Ecto neural progenitor cell (in vitro differentiated cells): ENCODE measurements at regions not wholly inside any gene's neighbourhood (a gene's known extent, or its start where the extent isn't known, plus 50 kb on each side); places are given as distances from the start of the nearest gene placed in this dataset.

ENCODE experiments used
- DNase-seq: peaks from one replicate; pipeline ENCODE4 v3.0.0-alpha.2; 2018; ENCODE audit warnings: low spot score

DNA sequence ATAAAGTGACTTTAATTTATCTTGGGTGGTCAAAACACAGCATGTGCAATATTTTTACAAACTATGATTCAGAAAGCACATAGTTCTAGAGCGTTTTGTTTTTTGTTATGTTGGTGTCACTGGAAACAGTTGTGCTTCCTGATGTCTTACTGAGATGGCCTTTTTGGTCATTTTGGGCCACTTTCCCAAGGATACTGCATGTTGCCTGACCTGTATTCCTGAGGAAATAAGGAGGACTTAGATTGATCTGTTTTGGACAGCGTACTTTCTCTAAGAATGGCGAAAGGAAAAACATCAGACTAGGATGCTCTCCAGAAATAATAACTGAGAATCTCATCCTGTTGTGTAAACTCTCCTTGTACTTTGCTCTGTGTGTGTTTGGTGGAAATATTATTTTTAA lies 451.2 kb downstream of the USP25 start:
- no peak for DNase-seq

- no peak for DNase-seq
Observed at GRCh38 chr21:16185766-16186165, 456.0 kb downstream of the USP25 start.

DNA sequence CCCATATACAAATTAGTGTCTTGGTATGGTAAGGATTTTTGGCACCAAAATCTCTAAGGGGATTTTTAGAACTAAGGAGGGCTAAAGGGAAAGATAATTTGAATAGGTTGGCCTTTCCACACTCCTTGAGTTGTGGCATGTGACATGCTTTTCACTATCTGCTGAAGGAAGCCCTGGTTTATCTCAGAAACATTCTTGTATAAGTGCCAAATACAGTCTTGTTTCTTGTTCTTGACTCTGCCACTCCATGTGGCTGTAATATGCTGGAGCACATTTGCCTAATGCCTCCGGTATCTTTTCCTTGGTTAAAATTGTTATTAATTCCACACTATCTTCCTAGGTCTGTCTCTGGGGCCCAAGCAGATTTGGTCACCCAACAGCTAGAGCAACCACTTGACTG lies 457.0 kb downstream of the USP25 start:
- no peak for DNase-seq

DNA sequence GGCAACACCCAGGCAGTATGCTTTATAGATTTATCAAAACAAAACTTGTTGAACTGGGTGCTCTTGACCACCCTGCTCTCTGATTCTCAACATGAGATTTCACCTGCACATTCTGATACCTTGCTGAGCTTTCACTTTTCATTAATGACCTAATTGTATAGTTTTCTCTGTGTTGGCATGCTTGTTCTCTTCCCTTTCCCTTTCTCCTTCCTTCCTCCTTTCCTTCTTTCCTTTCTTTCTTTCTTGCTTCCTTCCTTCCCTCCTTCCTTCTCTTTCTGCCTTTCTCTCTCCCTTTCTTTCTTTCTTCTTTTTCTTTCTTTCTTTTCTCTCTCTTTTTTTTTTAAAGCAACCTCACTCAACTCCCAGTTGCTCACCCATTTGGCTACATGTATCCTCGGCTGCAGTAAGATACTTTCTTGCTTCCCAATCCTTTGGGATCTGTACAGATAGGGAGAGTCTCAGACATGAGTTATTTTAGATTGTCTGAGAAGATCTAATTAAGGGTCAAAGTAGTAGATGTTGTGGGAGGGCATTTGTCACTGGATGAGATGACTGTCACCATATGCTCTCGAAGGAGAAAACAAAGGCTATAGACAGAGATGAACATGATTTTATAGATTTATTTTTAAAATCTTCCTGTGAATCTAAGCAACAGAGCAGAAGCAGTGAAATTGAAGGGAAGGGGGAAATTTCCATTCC lies 458.0 kb downstream of the USP25 start:
- no peak for DNase-seq

DNA sequence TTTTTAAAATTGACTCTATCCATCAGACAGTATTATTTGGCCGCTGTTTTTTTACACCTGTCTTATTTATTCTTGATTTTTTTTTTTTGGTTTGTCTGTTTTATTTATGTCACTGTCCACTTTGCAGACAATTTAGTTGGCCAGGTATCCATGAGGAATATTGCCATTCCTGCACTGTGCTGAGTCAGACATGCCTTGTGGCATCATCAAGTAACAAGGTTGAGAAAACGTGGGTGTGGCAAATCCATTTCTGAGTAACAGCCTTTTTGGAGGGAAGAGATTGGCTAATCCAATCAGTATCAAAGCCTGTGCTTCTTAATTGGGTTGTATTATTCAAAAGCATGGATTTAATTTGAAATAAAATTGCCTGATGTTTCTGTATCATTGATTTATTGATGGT lies 463.1 kb downstream of the USP25 start:
- no peak for DNase-seq

DNA sequence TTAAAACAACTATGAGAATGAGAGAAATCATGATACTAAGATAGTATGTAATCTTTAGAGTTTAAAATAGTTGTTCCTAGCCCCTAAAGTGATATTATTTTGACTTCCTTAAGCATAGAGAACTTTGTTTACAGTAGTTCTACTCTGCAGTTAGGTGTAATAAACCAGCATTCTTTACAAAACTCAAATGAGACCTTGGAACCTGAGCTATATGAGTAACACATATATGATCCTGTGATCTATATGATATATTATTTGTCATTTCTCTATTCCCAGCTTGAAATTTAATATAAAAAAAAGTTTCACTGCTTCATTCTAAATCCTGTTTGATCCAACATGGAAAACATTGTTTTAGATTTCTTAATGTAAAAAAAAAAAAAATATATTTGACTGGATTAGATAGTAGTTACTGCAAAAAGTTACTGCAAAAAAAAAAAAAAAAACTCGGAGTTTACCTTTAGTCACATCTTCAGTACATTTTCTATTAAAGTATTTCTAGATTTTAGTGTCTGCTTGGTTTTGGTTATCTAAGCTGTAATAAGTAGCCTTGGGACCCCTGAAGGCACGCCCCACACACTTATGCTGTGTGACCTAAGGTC lies 463.8 kb downstream of the USP25 start:
- DNase-seq: no peak

GRCh38 chr21:16194095-16194787 lies 464.5 kb downstream of the USP25 start:
- DNase-seq: peak; percentile 61

DNA sequence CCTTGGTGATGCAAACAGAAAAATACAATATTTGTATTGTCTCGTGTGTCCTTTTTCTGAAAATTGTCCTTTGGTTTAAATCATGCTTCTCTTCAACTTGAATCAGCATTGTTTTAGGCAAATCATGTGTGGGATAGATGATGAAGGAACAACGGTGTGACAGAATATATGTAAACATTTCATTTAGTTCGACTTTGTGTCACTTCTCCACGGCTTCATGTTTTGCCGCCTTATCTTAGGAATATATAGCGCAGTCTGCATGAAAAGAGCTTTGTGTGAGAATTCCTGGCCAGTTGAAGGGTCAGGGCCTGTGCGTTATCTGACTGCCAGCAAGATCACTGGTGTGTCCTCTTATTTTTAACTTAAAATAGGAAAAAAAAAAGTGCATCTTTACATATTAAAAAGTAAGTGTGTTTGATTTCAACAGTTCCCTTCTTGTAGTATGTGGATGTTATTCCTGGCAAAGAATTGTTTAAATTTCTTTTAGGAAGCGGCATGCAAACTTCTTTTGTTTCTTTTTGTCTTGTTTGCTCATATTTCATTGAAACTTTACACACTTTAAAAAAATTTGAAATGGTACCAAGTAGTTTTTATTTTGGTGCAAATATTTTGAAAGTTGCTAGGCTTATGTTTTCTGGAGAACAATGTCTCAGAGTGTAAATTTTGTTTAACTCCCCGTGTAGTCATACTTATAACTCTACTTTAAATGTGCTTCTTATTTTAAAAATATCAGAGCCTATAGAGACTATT lies 465.2 kb downstream of the USP25 start:
- DNase-seq: no peak

- no peak for DNase-seq
Observed at GRCh38 chr21:16195538-16195910, 465.7 kb downstream of the USP25 start.

DNA sequence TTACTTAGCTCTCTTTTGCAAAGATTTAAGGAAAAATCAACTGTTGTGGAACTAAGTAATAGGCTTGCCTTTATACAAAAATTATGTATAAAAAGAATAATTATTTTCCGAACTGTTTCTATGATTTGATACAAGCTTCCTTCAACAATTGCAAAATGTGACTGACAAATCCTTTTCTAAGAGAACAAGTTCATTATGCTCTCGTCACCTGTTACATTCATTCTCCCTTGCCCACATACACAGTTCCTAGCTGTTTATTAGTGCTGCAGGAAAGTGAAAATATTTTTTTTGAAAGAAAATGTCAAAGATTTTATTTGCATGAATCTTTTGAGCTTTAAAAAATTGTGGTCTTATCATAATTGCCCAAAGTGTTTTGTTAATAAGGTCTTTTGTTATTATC lies 466.2 kb downstream of the USP25 start:
- no peak for DNase-seq

DNA sequence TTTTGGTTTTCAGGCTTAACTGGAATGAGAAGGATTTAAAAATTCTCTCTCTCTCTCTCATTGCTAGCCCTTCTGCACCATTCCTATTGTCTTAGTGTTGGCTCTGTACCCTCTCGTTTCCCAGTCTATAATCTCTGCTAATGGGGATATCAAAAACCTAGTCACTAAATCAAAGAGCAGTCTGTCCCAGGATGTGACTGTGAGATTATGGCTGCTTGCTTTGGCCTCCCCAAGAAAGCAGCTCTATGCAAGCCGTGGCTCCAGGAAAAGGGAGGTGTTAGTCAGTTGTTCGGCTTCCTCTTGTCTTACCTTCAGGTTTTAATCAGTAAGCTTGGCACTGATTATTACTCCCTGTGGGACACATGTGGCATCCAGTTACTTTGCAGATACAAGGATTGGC lies 468.8 kb downstream of the USP25 start:
- DNase-seq: no peak

DNA sequence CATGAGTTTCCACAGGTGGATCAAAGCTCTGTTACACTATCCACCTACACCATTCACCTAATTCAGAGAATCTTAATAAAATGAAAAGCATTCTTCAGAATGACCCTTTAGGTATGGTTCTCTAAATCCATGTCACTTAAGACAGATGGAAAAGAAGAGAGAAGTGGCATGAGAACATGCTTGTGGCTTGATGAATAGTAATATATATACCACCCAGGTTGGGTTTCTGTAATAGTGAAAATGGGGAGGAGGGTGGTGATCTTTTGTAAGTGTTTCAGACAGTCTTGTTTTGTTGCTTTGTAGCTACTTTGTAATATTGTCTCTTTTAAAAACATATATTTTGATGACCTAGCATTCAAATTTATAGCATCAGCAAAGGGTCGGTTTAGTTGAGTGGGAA lies 469.8 kb downstream of the USP25 start:
- no peak for DNase-seq

GRCh38 chr21:16201718-16202117 lies 471.9 kb downstream of the USP25 start:
- DNase-seq: no peak

- DNase-seq: no peak
Observed at GRCh38 chr21:16205527-16205926, 475.7 kb downstream of the USP25 start.

DNA sequence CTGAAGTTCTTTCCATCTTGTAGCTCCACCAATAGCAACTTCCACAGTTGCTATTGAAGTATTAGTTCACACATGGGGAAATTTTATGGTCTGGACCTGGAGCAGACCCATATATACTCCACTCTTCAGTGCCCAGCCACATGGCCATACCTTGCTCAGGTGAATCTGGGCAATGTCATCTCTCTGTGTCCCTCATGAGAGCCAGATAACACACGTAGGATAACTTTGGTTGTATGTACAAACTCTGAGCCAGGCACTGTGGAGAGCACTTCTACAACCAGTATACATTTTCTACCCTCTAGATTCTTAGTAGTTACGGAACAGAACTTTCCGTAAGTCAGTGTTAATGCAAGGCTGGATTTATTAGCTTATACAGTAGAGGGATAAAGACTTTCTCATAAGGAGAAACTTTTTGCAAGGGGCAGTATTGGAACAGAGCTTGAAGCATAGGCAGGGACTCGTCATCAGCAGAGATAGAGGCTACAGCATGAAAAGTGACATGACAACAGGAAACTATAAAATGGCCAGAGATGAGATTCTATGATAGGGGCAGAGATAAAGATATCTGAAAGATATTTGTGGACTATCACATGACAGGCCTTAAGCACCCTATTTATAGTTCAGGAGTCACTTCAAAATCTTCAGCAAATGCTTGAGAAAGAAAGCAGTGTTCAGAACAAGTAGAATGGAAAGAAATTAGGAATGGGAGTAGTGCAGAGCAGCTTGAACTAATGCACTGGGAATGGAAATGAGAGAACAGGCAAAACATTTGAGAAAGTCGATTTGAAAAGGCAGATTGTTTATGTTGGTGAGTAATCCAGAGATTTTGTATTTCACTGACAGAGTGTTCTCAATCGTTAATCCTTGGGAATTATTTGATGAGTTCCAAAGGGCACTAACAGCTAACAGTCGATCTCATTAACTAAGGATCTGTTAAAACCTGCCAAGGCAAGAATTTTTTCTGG lies 481.8 kb downstream of the USP25 start:
- DNase-seq: no peak

- DNase-seq: no peak
Observed at GRCh38 chr21:16213518-16213917, 483.7 kb downstream of the USP25 start.

DNA sequence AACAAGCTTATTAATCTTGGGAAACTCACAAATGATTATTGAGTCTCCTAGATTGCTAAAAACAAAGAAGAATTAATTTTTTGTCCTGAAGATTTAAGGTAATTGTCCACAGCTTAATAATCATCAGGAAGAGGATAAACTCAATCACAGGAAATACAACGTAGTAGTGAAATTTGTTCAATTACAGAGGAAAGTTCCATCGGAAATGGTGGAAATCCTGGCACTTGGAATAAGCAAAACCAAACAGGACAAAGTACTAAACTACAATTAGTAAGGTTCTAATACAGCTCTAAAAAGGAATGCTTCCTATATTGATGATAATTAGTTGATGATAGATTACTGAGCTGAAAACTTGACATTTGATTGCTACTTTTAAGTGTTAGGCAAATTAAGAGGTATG lies 485.4 kb downstream of the USP25 start:
- no peak for DNase-seq

- DNase-seq: no peak
Observed at GRCh38 chr21:16215663-16216183, 485.9 kb downstream of the USP25 start.

- DNase-seq: no peak
Observed at GRCh38 chr21:16216288-16216962, 486.6 kb downstream of the USP25 start.

DNA sequence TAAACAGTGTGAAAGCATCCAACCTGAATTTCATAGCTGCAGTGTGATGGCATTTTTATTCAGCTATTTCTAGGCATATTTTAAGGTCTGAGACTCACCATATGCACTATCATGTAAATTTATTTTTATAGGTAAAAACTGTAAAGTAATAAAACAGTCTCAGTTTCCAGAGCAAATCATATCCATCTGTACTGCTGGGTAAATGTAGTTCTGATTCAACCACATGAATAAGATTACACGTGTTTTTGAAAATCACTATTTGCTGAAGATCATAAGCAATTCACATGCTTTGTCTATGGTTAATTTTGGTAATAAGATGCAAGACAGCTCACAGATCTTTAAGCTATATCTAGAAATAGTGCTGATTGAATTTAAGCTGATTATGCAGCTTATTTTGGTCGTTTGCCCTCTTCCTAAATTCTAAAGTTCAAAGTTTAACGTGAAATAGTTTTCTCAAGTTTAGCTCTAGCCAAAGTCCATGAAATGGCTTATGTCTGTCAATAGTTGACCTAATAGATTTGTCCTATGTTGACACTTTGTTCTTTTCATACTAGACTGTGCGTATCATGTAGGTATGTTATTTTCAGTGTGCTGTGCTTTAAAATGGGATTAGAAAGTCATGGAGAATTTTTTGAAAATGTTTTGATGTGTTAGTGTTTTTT lies 489.0 kb downstream of the USP25 start:
- DNase-seq: no peak
